GM18873 (cell line): ENCODE measurements at regions not wholly inside any gene's neighbourhood (a gene's known extent, or its start where the extent isn't known, plus 50 kb on each side); places are given as distances from the start of the nearest gene placed in this dataset.

Experiments
- ATAC-seq: cut with Tn5 transposase; IDR thresholded peaks from one replicate; pipeline ENCODE4 v1.9.1; 2021; ENCODE audit warnings: mild to moderate bottlenecking, moderate library complexity, moderate number of reproducible peaks; ENCODE audit not compliant: unreplicated experiment, low FRiP score

DNA sequence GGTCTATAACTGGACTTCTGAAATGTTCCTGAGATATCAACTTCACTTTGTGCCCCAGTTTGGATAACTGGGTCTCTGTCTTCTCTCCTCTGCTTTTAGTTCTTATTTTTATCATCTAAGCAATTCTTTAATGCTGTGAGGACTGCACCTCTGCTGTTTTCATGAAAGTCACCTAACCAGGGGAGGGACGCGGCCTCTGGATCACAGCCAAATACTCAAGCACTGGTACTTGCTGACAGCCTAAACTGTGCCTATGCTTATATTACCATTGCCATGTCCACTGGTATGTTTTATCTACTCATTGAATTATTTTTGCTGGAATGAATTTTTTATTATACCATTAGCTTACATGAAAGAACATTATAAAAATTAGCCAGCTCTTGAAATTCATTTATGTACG is 674.0 kb downstream of the DMRTA1 start:
- no peak for ATAC-seq

DNA sequence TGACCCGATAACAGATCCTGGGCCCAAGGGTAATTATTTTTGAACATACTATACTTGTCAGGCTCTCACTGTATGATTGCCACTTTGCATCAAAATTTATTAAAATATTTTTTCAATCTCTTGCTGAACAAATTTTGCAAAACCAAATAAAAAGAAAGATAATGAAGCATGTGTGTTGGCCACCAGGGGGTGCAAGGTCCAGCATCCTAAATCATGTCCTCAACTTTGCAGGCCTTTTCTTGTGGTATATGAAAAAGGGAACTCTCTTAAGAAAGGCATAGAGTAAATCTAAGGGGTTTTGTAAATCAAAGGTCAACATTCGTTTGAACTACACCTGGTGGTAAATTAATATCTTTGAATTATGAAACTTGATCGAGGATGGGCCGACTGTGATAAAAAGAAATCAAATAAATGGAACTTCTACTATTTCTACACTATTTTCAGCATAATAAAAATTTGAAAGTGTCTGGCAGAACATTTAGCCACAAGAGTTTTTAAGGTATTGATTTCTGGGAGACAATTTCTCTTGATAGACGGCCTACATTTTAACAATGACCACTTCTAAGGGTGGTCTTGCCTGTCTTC is 676.5 kb downstream of the DMRTA1 start:
- ATAC-seq: no peak

DNA sequence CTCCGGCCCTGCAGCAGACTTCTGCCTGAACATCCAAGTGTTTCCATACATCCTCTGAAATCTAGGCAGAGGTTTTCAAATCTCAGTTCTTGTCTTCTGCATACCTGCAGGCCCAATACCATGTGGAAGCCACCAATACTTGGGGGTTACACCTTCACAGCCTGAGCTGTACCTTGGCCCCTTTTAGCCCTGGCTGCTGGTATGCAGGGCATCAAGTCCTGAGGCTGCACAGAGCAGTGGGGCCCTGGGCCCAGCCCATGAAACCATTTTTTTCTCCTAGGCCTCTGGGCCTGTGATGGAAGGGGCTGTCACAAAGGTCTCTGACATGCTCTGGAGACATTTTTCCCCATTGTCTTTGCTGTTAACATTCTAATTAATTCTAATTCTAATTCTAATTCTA is 680.6 kb downstream of the ELAVL2 start:
- ATAC-seq: no peak

DNA sequence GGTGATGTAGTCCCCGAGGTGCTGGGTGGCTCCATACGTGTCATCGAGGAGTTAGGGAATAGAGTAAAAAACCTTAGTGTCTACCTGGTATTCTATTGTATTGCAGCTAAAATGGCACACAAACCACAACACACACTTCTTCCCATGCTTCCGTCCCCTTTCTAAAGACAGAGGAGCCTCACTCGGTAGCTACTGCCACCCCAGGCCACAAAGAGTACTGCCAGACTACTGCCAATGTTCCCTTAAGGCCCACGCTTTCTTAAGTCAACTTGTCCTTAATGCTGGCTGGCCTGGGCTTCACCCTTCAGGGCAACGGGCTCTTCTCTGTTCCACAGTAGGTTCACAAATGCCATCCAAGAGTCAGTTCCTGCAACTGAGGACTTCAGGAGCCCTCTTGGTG is 673.0 kb downstream of the ELAVL2 start:
- ATAC-seq: no peak

DNA sequence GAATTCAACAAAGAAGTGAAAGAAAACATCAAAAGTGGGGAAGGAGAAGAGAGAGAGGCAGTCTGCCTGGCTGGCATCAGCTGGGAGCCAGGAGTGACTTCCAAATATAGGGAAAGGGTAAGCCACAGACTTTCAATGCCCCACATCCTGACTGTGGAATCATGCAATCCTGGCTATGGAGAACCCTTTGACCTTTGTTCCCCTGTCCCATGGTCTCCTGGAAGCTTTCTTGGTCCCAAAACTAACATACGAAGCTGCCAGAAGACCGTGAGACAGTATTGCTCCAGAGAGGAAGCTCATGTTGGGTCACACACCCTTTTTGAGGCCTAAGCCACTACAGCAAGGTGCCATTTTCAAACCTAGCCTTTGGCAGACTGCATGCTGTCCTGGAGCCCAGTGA is 665.5 kb downstream of the ELAVL2 start:
- no peak for ATAC-seq

DNA sequence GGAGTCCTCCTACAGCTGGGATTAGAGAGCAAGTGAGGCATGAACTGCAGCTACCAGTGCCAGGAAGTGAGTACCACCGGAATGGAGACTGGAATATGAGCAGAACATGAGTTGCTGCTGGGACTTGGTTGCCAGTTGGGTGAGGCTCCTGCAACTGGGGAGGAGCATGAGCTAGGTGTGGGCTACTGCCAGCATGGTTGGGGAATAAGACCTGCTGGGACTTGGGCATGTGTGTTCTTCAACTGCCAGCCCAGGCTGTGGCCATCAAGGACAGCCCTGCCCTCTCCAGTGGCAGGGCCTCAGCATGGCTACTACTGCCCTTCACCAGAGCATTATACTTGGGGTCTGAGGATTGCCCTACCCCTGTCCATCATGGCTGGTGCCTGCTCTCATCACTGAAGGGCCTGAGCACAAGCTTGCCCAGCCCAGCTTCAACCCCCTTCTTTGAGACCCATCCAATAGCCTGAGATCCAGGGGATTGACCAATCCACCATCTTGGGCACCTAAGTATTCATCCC is 665.0 kb downstream of the ELAVL2 start:
- no peak for ATAC-seq

DNA sequence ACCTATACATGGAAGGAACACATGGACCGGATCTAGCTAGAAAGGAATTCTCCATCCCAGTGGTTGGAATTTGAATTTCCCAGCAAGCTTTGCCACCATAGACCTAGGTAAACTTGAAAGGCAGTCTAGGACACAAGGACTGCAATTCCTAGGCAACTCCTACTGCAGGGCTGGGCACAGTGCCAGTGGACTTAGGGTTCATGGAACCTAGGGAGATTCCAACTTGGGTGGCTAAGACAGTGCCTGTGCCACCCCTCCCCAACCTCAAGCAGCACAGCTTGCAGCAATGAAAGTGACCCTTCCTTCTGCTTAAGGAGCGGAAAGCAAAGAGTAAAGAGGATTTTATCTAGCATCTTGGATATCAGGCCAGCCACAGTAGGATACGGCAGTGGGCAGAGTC is 663.3 kb downstream of the ELAVL2 start:
- ATAC-seq: no peak

DNA sequence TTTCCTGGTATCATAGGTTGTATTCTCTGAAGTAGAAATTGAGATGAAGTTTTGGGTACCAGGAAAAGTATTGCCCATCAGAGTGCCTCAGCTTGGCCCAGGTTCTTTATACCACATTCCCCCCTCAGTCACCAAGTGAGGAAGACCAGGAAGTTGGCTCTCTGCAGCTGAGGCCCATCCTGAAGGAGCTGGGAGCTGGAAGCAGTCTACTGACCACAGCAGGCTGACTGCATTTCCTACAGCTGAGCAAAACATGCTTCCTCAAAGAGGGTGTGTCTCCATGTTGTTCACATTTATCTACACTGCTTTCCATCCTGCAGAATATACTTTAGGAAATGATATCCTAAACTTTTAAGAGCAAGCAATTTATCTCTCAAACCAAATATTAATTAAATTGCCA is 654.6 kb downstream of the ELAVL2 start:
- no peak for ATAC-seq

DNA sequence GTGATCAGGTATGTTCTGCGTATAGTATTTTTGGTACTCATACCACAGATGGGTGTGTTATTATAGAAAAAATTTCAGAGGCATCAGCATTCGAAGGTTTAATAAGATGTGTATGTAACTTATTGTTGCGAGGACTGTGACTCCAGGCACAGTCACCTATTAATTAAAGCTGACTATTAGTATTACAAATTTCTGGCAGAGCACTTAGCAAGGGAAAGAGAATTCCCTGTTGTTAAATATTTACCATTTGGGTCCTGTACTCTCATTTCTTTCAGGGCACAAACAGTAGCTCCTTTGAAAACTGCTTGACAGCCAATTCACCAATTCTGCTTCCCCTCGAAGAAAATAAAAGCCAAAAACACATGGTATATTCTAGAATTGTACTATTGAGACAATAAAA is 653.8 kb downstream of the ELAVL2 start:
- ATAC-seq: no peak

DNA sequence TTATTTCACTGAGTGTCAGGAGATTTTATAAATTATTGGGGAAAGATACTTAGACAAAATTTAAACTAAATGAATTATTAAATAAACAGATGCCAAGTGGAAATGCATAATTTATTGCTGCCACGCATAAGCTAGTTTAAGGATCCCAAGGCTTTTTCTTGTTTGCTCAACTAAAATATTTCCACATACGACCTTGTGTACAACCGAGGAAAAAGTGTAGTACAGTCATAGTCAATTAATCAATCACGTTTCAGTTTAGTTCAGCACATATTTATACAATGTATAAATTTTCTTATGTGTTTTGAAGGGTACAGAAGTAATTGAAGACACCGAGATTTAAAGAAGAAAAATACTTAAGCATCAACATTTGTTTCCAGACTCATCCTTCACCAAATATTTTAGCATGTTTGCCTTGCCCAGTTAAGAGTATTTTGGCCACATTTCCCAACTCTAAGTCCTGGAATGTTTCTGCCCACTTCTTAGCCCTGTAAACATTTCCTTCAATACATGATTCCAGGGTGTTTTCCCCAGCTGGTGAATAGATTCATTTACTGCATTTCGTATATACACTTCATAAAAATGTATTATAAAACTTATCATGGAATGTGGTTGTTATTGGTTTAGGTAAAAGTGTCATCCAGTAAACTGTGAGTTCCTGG is 652.9 kb downstream of the ELAVL2 start:
- no peak for ATAC-seq

DNA sequence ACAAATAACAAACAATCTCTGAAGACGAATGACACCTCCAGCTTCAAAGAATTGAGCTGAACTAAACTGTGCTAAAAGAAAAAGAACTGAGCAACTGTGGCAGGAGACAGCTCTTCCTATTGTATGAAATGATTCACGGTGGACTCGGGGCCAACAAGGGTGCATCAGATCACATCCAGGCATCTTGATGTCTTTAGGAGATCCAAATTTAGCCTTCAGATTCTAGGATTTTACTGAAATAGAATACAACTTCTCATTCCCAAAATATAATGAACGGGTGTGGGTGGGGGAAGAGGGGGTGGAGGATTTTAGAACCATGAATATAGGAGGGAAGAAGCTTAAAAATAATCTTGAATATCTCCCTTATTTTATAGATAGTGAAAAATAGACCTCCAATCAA is 631.8 kb downstream of the ELAVL2 start:
- no peak for ATAC-seq

DNA sequence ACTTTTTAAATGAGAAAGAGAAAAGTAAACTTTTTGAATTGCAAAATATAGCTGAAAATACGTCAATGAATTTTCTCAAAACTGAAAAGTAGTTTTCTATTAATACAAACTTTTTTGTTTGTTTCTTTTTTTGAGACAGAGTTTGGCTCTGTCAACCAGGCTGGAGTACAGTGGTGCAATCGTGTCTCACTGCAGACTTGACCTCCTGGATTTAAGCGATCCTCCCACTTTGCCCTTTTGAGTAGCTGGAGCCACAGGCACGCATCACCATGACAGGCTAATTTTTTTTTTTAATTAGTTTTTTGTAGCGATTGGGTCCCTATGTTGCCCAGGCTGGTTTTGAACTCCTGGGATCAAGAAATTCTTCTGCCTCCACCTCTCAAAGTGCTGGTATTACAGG is 610.4 kb downstream of the ELAVL2 start:
- ATAC-seq: no peak

DNA sequence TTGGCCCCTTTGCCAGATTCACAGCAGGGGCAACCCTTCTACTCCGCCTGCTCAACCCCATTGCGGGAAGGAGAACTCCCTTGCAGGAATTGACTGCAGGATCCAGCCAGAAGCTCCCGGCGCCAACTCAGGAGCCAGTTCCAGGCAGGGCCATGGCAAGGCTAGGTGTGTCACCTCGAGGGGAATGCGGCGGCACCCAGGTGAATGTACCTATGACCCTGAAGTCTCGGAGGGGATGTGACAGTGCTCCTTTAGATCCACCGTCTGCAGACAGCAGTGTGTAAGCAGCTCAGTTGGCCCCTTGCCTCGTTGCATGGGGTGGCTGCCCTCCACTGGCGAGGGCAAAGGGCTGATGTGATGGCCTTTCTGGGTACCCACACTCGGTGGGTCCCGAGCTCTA is 606.6 kb downstream of the ELAVL2 start:
- no peak for ATAC-seq

DNA sequence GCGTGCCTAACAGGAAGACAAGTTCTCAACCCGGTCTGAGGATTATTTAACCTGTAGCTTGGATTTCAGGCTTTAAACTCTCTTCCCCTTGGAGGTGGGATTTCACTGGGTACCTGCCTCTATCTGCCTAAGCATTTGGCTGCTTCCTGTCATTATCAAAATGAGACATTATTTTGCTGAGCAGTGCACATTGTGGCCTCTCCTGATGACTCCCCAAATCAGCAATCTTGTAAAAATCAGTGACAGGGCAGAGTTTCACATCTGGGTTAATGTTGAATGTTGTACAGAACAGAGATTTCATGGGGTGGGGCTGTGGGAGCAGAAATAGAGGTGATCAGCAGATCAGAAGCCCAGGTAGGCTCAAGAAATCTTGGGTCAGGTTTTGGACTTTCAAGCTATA is 605.9 kb downstream of the ELAVL2 start:
- ATAC-seq: no peak

DNA sequence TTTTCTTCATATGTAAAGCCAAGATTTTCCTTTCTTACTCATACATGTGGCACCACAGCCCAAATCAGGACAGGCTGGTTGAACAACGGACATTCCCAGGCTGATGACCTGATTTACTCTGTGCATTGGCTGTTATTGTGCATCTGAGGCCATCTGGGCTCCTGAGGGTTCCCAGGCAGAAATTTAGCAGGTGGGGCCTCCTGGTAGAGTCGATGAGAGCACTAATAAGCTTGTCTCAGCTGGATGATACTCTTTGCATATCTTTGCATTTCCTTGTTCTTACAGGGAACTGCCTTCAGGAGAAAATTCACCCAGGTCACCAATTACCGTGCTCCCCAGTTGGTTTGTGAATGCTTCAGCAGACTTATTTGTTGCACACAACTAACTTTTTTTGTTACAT is 605.1 kb downstream of the ELAVL2 start:
- no peak for ATAC-seq

DNA sequence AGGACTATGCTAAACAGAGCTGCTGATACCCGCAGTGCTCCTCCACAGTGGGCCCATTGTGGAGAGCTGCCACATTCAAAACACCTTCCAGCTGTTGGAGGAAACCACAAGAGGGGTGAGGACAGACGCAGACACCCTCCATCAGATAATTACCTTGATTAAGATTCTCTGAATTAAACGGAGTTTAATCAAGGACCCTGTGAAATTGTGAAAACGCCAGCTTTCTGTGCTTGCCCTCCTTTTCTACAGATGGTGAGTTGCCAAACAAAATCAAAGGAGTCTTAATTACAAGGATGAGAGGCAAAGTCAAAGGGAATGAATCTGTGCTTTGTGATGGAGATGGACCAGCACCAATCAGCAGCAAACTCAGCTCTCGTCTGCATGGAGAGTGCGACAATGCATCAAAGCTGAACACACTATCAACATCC is 596.1 kb downstream of the ELAVL2 start:
- ATAC-seq: no peak

DNA sequence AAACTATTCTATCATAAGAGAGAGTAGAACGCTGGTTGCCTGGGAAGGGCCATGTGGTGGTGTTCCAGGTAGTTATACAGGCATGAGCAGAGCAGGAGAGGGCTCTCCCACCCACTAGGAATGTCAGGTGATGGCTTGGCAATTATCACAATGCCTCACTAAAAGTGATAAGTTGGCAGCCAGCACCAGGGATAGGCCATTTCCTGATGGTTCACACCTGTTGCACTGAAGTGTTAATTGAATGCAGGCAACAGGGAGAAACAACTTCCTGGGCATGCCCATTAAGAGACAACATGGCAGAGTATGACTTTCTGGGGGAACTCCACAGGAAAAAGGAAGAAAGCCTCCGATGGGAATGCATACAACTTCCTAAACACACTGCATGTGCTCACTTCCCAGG is 593.2 kb downstream of the ELAVL2 start:
- ATAC-seq: no peak

DNA sequence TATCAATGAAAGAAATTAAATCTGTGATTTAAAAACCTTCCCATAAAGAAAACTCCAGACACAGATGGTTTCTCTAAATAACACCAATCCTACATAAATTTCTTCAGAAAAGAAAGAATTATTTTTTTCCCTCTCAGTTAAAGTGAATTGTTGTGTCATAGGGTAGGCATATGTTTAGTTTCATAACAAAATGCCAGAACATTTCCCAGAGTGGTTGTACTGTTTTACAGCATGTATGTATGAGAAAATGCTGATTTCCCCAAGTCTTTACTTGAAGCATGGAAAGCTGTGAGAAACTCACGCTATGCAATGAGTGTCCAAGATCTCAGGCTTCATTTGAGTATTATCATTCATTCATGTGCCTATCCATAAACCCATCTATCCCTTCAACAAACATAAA is 582.5 kb downstream of the ELAVL2 start:
- ATAC-seq: no peak

DNA sequence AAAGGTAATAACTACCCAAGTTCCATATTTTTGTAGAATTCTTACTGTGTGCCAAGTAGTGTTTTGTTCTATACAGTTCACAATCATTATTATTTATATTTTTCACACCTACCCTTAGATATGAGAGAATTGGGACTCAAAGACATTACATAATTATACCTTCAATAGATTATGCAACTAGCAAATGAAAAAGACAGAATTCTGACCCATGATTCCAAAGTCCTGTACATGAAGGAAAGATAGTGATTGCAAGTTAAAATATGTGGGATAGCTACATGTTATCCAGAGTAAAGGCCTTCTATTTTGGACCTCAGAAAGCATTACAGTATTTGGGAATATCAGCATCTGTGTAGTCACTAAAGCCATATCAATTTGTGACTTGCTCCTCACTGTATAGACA is 581.0 kb downstream of the ELAVL2 start:
- ATAC-seq: no peak

DNA sequence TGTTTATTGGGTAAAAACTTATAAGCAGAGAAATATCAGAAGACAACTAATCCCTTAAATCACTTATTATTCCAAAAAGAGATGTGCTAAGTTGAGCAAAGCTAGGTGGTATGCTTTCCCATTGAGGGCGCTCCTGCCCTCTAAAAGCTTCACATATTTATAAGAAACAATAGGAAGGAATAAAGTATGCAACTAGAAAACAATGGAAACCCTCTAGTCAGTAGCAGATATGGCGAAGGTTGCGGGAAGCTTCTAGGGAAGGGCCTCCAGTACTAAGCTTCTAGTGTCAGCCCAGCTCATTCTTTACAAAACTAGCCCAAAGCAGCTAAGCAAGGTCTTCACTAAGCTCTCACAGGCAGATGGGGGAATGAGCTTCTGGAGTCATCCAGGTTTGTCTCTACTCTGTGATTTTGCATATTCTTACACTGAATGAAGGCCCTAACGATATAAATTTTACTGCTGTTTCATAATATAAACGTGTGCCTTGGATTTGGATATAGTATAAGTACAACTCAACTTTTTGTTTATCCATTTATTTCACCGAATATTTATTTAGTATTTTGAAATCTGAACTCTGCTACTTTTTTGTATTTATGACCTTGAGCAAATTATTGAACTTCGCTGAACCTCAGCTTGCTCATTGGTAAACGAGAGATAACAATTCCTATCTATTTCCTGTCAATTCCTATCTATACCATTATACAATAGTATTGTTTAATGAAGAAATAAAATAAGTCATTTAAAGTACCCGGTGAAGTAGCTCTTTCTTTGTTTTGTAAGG is 571.4 kb downstream of the ELAVL2 start:
- no peak for ATAC-seq

DNA sequence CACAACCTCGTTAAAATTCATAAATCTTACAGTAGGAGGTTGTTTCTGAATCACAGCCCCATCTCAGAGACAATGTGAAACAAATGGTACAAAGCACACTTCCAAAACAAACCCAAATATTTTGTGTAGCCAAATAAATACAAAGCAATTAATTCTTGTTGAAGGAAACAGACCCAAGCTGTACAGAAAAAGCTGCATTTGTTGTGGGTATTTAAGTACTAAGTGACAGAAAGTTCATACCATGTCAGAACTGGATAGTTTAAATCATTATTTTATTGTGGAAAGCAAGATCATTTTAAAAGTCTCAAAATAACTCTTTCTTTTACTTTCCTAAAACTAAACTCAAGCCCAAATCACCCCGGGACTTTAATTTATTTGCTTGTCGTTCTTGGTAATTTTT is 570.7 kb downstream of the ELAVL2 start:
- no peak for ATAC-seq

DNA sequence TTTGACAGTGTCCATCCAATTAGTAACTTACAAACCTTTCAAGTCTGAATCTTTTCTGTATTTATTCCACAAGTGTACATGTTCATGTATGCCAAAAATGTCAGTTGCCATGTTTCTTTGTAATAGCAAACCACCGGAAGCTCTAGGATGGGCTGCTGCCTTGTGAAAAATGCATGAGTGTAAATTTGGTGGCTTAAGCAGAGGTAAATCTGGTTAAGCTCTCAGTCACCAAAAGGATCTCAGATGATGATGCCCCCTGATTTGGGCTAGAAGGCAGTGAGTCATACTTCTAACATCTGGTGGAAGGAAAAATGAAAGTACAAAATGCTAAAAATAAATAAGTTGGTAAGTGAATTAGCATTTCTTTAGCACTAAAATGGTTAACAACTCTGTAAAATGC is 567.5 kb downstream of the ELAVL2 start:
- ATAC-seq: no peak
